H9 (cell line): ENCODE measurements at regions not wholly inside any gene's neighbourhood (a gene's known extent, or its start where the extent isn't known, plus 50 kb on each side); places are given as distances from the start of the nearest gene placed in this dataset.

Experiments
- DNase-seq: peaks from one replicate; pipeline ENCODE4 v3.0.0-alpha.2; 2017
- H2AFZ ChIP-seq: one replicate; pipeline ENCODE4 v1.6.1; 2013; ENCODE audit warnings: mild to moderate bottlenecking, low read length, control low read depth, moderate library complexity
- H2AK5ac ChIP-seq: 2 replicates; pipeline ENCODE4 v1.6.1; 2013; ENCODE audit warnings: low read length, control low read depth, mixed read lengths; ENCODE audit not compliant: insufficient read length
- H2BK120ac ChIP-seq: one replicate; pipeline ENCODE4 v1.6.1; 2013; ENCODE audit warnings: low read depth, mild to moderate bottlenecking, low read length, control low read depth, inconsistent platforms; ENCODE audit not compliant: poor library complexity, severe bottlenecking
- H2BK12ac ChIP-seq: 2 replicates; pipeline ENCODE4 v1.6.1; 2013; ENCODE audit warnings: low read length, control low read depth, mixed read lengths, low read depth; ENCODE audit not compliant: insufficient read length
- H2BK15ac ChIP-seq: 2 replicates; pipeline ENCODE4 v1.6.1; 2013; ENCODE audit warnings: low read depth, low read length, control low read depth
- H2BK20ac ChIP-seq: one replicate; pipeline ENCODE4 v1.6.1; 2013; ENCODE audit warnings: low read depth, mild to moderate bottlenecking, low read length, control low read depth, inconsistent platforms; ENCODE audit not compliant: poor library complexity, severe bottlenecking
- H2BK5ac ChIP-seq: 2 replicates; pipeline ENCODE4 v1.6.1; 2013; ENCODE audit warnings: low read length, control low read depth, mixed read lengths; ENCODE audit not compliant: insufficient read length
- H3K14ac ChIP-seq: 2 replicates; pipeline ENCODE4 v1.6.1; 2013; ENCODE audit warnings: low read length, control low read depth; ENCODE audit not compliant: insufficient read depth
- H3K18ac ChIP-seq: 2 replicates; pipeline ENCODE4 v1.6.1; 2013; ENCODE audit warnings: low read depth, mild to moderate bottlenecking, mixed read lengths, low read length, control low read depth; ENCODE audit not compliant: insufficient read length
- H3K23ac ChIP-seq: 2 replicates; pipeline ENCODE4 v1.6.1; 2013; ENCODE audit warnings: low read length, control low read depth, mixed read lengths, low read depth; ENCODE audit not compliant: insufficient read length
- H3K23me2 ChIP-seq: 2 replicates; pipeline ENCODE4 v1.6.1; 2013; ENCODE audit warnings: low read depth, mild to moderate bottlenecking, mixed read lengths, low read length, control low read depth; ENCODE audit not compliant: insufficient read length, poor library complexity, severe bottlenecking
- H3K27ac ChIP-seq: 2 replicates; pipeline ENCODE4 v1.5.1; 2013; ENCODE audit warnings: low read length, control low read depth, mixed read lengths, low read depth; ENCODE audit not compliant: insufficient read length
- H3K27me3 ChIP-seq: 2 replicates; pipeline ENCODE4 v1.6.1; 2013; ENCODE audit warnings: low read length, control low read depth, inconsistent platforms; ENCODE audit not compliant: insufficient read depth
- H3K4ac ChIP-seq: 2 replicates; pipeline ENCODE4 v1.6.1; 2013; ENCODE audit warnings: low read depth, mild to moderate bottlenecking, control low read depth, inconsistent platforms, low read length, moderate library complexity
- H3K4me1 ChIP-seq: 2 replicates; pipeline ENCODE4 v1.6.1; 2013; ENCODE audit warnings: low read length, control low read depth, inconsistent platforms; ENCODE audit not compliant: insufficient read depth
- H3K4me2 ChIP-seq: 2 replicates; pipeline ENCODE4 v1.6.1; 2013; ENCODE audit warnings: low read length, control low read depth, mixed read lengths; ENCODE audit not compliant: insufficient read length, insufficient read depth
- H3K56ac ChIP-seq: 2 replicates; pipeline ENCODE4 v1.6.1; 2013; ENCODE audit warnings: low read depth, mild to moderate bottlenecking, mixed read lengths, low read length, control low read depth; ENCODE audit not compliant: insufficient read length
- H3K79me1 ChIP-seq: 2 replicates; pipeline ENCODE4 v1.6.1; 2013; ENCODE audit warnings: low read depth, mild to moderate bottlenecking, moderate library complexity, low read length, control low read depth, inconsistent platforms; ENCODE audit not compliant: insufficient read depth, poor library complexity, severe bottlenecking
- H3K79me2 ChIP-seq: 2 replicates; pipeline ENCODE4 v1.6.1; 2013; ENCODE audit warnings: low read length, control low read depth, inconsistent platforms; ENCODE audit not compliant: insufficient read depth
- H3K9ac ChIP-seq: 2 replicates; pipeline ENCODE4 v1.6.1; 2013; ENCODE audit warnings: low read length, control low read depth, mixed read lengths; ENCODE audit not compliant: insufficient read length; ENCODE audit errors: extremely low read depth
- H3K9me3 ChIP-seq: one replicate; pipeline ENCODE4 v1.6.1; 2013; ENCODE audit warnings: low read depth, low read length, inconsistent platforms; ENCODE audit not compliant: control insufficient read depth
- H3T11ph ChIP-seq: one replicate; pipeline ENCODE4 v1.6.1; 2013; ENCODE audit warnings: mild to moderate bottlenecking, low read length, control low read depth, inconsistent platforms
- H4K20me1 ChIP-seq: one replicate; pipeline ENCODE4 v1.6.1; 2013; ENCODE audit not compliant: control insufficient read depth, insufficient read length, insufficient read depth
- H4K5ac ChIP-seq: 2 replicates; pipeline ENCODE4 v1.6.1; 2013; ENCODE audit warnings: low read depth, mild to moderate bottlenecking, mixed read lengths, low read length, control low read depth; ENCODE audit not compliant: insufficient read length
- H4K8ac ChIP-seq: replicated peaks from 2 replicates; pipeline ENCODE4 v1.6.1; 2013; ENCODE audit warnings: low read length, control low read depth, mixed read lengths, low read depth; ENCODE audit not compliant: insufficient read length
- H4K91ac ChIP-seq: 2 replicates; pipeline ENCODE4 v1.6.1; 2013; ENCODE audit warnings: low read depth, mild to moderate bottlenecking, moderate library complexity, mixed read lengths, low read length, control low read depth; ENCODE audit not compliant: insufficient read length
- H3K27ac Mint-ChIP-seq, 3 experiments: 2 replicates in 2 of 3; 3 replicates in 1 of 3; pipeline ENCODE4 v1.8.0; 2020 to 2021; ENCODE audit warnings: mixed read lengths in 3 of 3, mild to moderate bottlenecking in 1 of 3, moderate library complexity in 1 of 3
- H3K27me3 Mint-ChIP-seq: 2 replicates; pipeline ENCODE4 v1.8.0; 2021; ENCODE audit warnings: low read depth, mild to moderate bottlenecking, moderate library complexity, mixed read lengths
- H3K36me3 Mint-ChIP-seq, 3 experiments: 2 replicates in 2 of 3; 3 replicates in 1 of 3; pipeline ENCODE4 v1.8.0; 2020 to 2021; ENCODE audit warnings: low read depth in 3 of 3, mixed read lengths in 3 of 3; ENCODE audit not compliant: insufficient read depth in 1 of 3
- H3K4me1 Mint-ChIP-seq, 2 experiments: 2 replicates each; pipeline ENCODE4 v1.8.0; 2020; ENCODE audit warnings: mixed read lengths in 2 of 2
- H3K4me3 Mint-ChIP-seq, 2 experiments: 2 replicates in 1 of 2; 3 replicates in 1 of 2; pipeline ENCODE4 v1.8.0; 2020 to 2021; ENCODE audit warnings: mild to moderate bottlenecking in 2 of 2, mixed read lengths in 2 of 2, moderate library complexity in 1 of 2
- H3K9me3 Mint-ChIP-seq, 2 experiments: 2 replicates in 1 of 2; 3 replicates in 1 of 2; pipeline ENCODE4 v1.8.0; 2020; ENCODE audit warnings: mild to moderate bottlenecking in 2 of 2, mixed read lengths in 2 of 2, moderate library complexity in 1 of 2
- CTCF ChIP-seq: fragments of 200-600 bp; sonication (generic); conservative IDR thresholded peaks from 3 replicates; pipeline ENCODE4 v1.8.0; 2021; ENCODE audit warnings: antibody characterized with exemption, mild to moderate bottlenecking
- WGBS: extraction: QIAGEN DNeasy Blood & Tissue Kit; methylation state at CpG from one replicate; pipeline ENCODE4 v1.1.7; 2013; ENCODE audit warnings: missing lambda C conversion rate, low lambda C conversion rate, mixed read lengths; ENCODE audit not compliant: insufficient read length; ENCODE audit errors: extremely low coverage; 5-methylcytosine and 5-hydroxymethylcytosine counted together

DNA sequence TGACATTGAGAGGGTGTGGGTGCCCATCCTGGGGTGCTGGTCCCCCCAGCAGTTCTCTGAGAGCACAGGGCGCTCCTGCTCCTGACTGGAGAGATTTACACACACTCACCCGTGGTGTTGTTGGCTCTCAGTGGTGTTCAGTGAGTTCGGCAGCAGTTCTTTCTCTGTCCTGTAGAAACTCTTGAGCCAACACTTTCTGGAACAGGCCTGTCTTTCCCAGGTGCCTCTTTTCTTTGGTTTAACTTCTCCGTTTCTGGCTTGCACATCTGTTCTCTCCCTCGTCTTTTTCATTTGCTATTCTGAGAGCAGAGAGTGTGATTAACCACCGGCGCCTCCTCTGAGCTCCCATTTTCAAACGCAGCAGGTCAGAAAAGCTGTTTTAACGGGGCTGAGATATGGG lies 284.5 kb downstream of the IRX2 start:
- Mint-ChIP-seq H3K4me3 (no peak overlapping the region), H3K36me3 (peaks cover 1 to 10% (median 7%) of the 10 kb centered on the region in 3 experiments), H3K9me3 (peaks cover 11 to 13% of the 10 kb centered on the region in 2 experiments), H3K4me1 (peaks cover 0 to 21% of the 10 kb centered on the region in 2 experiments; a peak in 3 of 4 replicates), H3K27me3 (peaks cover 7% of the 10 kb centered on the region), H3K27ac (peak overlapping the region in 1 of 3 experiments; percentile 6; a peak in 1 of 7 replicates)
- no peak overlapping the region for H3K56ac ChIP-seq
- H3K4ac ChIP-seq, result no peak overlapping the region
- H4K5ac ChIP-seq, result no peak overlapping the region
- no peak overlapping the region for H3K23ac ChIP-seq
- H3K18ac ChIP-seq, result no peak overlapping the region
- H2BK5ac ChIP-seq, result no peak overlapping the region
- H3K79me1 ChIP-seq, result no peaks in the 10 kb centered on the region
- no peaks in the 10 kb centered on the region for H3K23me2 ChIP-seq
- H3T11ph ChIP-seq, result no peak overlapping the region
- no peak for TF ChIP-seq CTCF
- no peaks in the 10 kb centered on the region for H3K9me3 ChIP-seq
- H3K4me2 ChIP-seq, result no peak overlapping the region
- no peaks in the 10 kb centered on the region for H4K20me1 ChIP-seq
- no peaks in the 10 kb centered on the region for H3K27me3 ChIP-seq
- H3K4me1 ChIP-seq, result no peaks in the 10 kb centered on the region
- no peak overlapping the region for H4K8ac ChIP-seq
- H2BK20ac ChIP-seq, result no peak overlapping the region
- no peak for DNase-seq
- H3K27ac ChIP-seq, result no peak overlapping the region
- H3K9ac ChIP-seq, result no peak overlapping the region
- H4K91ac ChIP-seq, result no peak overlapping the region
- H3K79me2 ChIP-seq, result no peaks in the 10 kb centered on the region
- no peak overlapping the region for H2BK120ac ChIP-seq
- H2AFZ ChIP-seq, result no peak overlapping the region
- no peak overlapping the region for H2BK12ac ChIP-seq
- H2AK5ac ChIP-seq, result no peak overlapping the region
- WGBS, result no CpG with 5 or more reads among the region's 9 CpGs
- no peak overlapping the region for H3K14ac ChIP-seq
- H2BK15ac ChIP-seq, result no peak overlapping the region
